ENCODE measurements at regions not wholly inside any gene's neighbourhood (a gene's known extent, or its start where the extent isn't known, plus 50 kb on each side); places are given as distances from the start of the nearest gene placed in this dataset.

DNA sequence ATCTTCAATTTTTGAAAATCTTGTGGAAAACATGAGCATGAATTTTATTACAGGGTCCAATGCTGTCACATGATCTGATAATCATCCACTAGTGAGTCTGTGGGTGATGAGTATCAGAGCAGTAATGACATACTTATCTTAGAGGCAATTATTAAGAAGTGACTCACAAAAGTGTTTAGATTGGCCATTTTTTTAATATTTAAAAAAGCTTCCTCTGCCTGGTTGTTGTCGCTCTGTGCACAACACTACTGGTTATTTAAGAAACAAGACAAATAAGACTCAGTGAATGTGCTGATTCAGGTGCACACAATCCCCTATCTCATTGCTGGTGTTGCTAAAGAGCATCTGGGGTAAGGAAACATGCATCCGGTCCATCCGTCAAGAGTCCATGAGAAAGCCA is 665.8 kb upstream of the ZEB2 start:
- DNase-seq = no peak
- intact Hi-C loops (cut with DNase I) = no loop called here

DNA sequence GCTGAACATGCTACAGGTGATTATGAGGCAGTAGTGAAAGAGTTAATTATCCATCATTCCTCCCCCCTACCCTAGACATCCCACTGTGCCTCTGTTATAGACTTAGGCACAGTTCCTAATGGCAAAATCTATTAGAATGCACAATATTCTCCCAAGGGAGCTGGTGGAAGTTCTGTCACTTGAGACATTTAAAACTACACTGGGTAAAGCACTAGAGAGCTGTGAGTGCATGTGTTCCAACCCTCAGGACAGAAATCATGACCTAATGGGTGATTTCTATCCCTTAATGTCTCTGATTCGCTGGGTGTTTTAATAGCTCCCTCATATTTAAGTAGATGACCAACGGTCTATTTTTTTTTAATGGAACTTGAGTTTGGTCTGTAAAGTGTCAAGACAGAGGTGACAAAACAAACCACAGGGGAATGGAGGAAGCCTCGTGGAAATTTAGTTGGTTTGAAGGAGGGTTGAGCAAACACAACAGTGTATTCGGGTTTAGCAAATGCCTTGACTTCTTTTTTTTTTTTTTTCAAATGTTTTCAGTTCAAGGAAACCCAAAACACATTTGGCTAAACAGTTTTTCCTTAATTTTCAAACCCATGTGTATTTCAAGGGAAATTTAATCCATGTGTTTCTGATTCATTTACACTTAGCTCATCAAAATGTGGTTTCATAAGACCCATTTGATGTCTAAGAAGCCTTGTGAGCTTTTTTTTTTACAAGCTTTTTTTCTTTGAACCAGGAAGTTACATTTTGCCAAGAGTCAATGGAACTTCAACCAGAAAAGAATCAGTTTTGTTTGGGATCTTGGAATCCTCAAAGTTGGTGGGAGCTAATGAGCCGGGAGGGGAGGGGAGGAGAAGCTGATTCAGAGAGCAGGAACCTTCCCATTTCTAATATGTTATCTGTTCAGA is 665.1 kb upstream of the ZEB2 start:
- no peak for DNase-seq
- intact Hi-C loops (cut with DNase I) = no loop called here

DNA sequence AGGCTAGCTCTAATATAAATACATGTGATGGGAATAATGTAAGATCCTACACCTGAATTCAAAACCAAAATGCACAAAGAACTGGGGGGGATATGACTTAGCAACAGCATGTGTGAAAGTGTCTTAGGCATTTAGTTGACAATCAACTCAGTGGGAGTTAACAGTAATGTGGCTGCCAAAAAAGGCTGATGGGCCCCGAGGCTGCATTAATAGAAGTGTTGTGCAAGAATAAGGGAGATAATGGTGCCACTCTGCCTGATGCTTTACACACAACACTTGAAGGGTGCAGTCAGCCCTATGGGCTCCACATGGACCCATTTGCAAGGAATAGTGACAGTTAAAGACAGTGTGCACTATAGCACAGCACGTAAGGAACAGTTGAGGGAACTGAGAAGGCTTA is 649.4 kb upstream of the ZEB2 start:
- intact Hi-C loops (cut with DNase I) = no loop called here
- no peak for DNase-seq

DNA sequence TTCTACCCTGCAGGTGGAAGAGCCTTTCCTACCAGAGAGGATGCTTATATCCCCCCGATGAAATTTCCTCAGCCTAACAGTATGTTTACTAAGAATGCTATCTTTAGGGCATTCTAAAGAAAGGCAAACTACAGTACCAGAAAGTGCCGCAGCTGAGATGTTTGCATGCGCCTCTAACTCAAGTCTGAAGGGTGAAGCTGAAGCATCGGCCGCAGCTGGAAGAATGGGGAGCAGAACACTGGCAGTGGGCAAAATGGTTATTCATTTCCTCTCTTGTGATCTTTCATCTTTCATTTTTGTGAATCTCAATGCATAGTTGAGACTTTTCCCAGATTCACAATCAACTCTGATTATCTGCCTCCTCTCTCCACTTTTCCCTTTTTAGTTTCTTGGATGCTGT is 648.2 kb upstream of the ZEB2 start:
- intact Hi-C loops (cut with DNase I) = no loop called here

DNA sequence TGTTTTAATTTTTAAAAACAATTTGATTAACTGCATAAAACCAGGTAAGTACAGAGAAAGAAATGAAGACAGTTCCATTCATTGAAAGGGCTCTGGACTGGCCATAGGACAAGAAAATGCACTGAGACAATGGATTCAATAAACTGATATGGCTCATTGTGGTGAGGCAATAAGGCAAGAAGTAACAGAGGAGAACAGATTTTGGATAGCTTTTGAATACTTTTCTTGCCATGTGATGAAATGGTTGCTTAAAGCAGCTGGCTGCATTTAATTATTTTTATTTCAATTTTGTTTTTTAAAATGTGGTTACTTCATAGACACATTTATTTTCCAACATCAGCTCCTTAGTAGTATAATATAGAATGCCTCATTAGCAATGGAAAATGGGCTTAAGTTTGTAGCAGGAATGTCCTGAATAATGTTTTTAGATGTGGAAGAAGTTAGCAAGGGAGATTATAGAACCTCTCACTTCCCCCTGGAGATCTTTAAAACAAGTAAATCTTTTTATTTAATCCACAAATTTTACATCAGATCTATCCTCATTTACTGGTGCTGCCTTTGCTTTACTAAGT is 646.9 kb upstream of the ZEB2 start:
- intact Hi-C loops (cut with DNase I) = no loop called here
- DNase-seq = no peak

More for the DNA sequence above, 648.2 kb upstream of the ZEB2 start:
- peak in 1 of 42 donors; percentile 40 for DNase-seq

DNA sequence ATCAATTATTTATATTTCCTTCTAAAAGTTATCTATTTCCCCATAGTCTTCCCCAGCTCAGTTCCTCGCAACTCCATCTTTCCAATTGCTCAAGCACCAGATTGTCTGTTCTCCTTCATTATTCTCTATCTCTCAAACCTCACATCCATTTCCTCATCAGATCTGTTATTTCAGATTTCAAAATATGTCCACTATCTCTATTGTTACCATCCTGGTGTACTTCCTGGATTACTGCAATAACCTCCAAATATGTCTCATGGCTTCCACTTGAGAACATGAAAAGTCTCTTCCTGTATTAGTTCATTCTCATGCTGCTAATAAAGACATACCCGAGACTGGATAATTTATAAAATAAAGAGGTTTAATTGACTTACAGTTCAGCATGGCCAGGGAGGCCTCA is 641.7 kb upstream of the ZEB2 start:
- DNase-seq = no peak
- intact Hi-C loops (cut with DNase I) = no loop called here

DNA sequence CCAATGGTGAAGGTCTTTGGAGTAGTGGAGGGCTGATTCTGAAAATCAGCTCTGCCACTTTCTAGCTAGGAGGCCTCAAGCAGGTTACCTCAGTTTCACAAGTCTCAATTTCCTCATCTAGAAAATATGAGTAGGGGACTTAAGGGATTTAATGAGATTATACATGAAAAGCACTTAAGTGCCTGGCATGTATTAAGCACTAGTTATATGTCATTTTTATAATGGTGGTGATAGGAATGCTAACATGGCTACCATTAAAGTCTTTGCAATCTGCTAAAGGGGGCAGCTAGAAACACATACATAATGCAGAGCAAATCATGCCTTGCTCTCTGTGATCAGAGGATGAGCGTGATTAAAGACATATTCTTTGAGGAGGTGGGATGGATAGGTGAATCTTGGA is 640.9 kb upstream of the ZEB2 start:
- intact Hi-C loops (cut with DNase I) = no loop called here
- DNase-seq = no peak

DNA sequence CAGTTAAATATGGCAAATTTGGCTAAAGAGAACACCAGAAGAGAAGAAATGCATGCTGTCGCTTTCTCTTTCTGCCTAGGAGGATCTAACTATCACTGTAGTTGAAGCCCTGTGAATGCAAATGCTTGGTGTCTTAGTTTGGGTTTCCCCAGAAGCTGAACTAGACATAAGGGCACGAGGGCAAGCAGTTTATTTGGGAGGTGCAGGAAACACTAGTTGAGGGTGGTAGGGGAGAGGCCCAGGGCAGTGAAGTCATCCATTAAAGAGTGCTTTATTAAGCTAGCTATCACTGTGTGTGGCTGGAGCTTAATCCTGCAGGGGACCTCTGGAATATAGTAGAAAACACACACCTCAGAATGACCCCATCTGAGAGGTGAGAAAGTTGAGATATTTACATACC is 639.8 kb upstream of the ZEB2 start:
- no peak for DNase-seq
- intact Hi-C loops (cut with DNase I) = no loop called here

DNA sequence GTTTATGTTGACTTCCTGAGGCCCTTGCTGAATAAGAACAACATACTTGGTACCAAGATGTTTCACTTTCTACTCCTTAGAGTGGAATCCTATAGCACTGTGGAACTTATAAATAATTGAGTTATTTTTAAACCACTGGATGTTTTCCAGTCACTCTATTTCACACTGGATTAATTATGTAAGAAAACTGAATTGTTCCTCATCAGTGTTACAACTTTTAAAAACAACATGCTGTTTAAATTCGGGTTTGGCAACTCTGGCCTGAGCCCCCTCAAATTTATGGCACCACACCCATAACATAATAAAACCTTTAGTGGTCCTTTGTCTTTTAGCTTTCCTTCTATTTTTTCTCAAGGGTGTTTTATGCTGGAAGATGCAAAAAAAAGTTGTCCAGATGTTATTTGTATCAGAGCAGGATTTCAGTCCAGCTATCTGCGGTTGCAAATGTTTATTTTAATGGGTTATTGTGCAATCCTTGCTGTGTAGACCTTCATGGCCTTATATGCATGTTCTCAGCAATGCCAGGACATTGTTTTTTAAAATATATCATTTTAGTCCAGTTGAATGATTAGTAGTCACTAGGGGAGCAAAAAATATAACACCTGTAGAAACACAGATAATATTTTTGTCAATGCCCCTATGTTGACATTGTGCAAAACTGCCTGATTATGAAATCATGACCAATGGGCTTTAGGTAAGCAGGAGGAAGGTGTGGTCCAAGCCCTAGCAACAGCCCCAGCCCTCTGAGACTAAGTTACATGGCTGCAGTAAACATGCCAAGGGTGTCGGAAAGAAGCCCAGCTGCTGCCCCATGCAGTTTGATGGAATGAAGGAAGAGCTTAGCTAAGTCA is 638.0 kb upstream of the ZEB2 start:
- intact Hi-C loops (cut with DNase I) = no loop called here
- no peak for DNase-seq

DNA sequence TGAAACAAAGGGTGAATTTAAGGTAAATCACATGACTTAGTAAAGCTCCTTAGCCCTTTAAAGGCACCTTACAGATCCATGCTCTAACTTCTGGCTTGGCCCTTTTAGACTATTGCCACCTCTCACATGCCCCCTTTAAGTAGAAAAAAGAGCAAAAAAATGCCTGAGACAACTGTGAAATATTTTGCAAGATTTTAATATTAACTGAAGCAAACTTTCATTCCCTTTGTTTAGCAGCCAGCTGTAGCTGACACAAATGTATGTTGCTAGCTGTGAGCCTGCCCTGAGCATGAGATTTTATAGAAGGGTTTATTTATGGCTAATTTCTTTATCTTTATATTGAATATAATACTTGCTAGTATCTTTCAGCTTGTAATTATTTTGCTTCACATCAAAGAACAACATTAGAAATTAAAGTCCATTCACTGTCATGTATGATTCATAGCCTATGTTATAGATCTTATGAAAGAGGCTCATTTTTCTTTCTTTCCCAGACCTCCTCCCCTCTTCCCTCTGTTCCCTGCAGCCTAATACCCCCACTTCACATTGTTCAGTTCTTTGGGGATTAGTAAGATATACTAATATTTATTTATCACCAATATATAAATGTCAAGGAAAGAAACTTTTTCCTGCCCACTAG is 637.2 kb upstream of the ZEB2 start:
- no peak for DNase-seq
- intact Hi-C loops (cut with DNase I) = no loop called here

DNA sequence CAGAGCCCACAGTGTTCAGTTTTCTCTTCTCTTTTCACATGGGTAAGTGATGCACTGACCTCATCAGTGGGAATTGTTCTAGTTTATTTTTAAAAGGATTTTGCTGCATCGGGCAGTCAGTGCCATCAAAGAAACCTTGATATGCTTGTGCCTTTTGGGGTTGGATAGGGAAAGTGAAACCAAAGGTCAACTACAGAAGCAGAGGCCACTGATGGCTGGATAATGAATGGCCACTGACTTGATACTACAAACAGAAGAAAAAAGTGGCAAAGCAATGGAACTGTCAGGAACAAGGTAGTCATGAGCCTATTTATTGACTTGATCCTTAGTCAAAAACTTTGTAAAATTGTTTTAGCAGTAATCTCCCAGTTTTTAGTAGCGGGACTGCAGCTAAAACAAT is 636.3 kb upstream of the ZEB2 start:
- intact Hi-C loops (cut with DNase I) = no loop called here
- no peak for DNase-seq

DNA sequence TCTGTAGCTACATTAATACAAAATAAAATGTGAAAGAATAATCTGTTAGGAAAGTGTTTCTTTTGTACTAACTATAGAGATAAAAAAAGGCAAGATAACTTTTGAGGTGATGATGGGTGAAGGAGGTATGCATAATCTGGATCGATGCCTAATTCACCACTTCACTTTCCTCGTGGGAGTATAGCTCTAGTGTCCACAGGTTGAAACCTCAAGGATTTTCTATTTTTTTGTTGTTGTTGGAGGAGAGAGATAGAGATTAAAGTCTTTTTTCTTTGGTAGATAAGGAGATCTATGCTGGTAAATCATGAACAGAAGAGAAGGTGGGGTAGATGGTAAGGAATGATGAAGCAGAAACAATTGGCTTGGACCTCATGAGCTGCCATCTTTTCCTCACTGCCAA is 635.3 kb upstream of the ZEB2 start:
- DNase-seq = no peak
- intact Hi-C loops (cut with DNase I) = no loop called here

DNA sequence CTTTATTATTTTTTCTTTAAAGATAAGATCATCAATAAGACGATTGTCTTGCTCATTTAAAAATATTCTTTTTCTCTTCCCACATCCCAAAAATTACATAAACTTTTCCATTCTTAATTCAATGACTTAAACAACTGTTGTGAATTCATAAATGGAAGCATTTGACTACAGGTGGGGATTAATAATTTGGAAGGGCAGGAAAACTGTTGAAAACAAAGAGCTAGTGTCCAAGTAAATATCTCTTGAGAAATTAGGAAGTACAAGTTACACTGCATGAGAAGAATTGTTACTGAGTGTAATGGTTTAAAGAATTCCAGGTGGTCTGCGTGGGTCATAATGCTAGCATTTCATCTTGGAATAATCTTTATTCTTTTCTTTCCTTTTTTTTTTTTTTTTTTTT is 634.8 kb upstream of the ZEB2 start:
- no peak for DNase-seq
- intact Hi-C loops (cut with DNase I) = no loop called here

DNA sequence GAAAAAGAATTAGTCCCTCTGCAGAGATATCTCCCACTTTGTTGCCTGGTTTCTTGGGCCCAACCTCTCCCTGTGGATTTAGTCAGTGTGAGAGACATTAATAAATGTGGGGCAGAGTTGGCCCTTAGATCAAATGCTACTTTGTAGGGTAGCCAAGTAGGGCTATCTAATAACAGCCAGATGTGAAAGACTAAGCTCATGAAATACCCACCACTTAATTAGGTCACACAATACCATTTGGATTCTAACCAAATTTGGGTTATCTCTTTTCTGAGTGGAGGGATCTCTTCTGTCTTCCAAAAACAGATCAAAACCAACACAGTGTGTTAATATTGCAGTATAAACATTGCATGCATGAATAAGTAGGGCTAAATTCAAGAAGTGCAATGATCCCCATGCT is 626.8 kb upstream of the ZEB2 start:
- intact Hi-C loops (cut with DNase I) = no loop called here
- DNase-seq = no peak

DNA sequence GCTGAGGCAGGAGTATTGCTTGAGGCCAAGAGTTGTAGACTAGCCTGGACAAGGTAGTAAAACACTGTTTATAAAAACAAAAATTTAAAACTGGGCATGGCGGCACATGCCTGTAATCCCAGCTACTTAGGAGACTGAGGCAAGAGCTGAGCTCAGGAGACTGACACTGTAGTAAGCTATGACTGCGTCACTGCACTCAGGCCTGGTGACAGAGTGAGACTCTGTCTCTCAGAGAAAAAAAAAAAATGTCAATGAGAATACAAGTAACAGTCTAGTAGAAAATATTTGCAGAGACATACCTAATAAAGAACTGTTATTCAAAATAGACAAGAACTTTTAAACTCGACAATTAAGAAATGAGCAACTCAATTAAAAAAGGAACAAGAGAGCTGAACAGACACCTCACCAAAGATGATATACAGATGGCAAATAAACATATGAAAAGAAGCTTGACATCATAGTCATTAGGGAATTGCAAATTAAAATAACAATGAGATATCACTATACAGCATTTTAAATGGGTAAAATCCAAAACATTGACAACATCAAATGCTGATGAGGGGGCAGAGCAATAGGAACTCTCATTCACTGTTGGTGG is 624.3 kb upstream of the ZEB2 start:
- intact Hi-C loops (cut with DNase I) = no loop called here
- no peak for DNase-seq

DNA sequence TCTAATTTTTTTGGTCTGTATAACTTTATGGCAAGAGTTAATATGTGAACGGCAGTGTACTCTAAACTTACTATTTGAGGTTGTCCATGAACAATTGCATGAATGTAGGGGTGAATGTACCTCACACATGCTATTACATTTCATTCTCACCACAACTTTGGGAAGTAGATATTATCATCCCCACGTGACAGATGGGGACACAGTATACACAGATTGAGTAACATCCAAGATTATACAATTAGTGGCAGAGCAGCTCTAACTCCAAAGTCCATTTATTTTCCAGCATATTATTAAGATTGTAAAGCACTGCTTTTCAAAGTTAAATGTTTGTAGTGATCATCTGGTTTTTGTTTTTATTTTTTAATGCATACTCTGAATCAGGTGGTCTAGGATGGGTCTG is 622.1 kb upstream of the ZEB2 start:
- no peak for DNase-seq
- intact Hi-C loops (cut with DNase I) = no loop called here

DNA sequence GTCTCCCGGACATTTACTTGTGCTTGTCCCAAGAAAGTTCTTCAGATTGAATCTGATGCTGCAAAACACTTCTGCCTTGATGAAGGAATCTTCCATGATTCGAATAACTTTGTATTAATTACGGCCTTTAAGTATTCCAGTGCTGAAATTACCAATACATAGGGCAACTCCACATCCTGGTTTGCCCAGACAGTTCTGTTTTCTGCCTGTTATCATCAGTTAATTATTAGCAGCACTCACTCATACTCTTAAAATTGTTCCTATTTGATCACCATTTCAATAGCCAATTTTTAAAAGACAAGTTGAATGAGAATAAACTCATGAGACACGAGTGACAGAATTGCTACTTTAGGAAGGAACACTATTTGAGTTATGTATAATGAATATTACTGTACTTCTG is 620.7 kb upstream of the ZEB2 start:
- intact Hi-C loops (cut with DNase I) = no loop called here
- no peak for DNase-seq

DNA sequence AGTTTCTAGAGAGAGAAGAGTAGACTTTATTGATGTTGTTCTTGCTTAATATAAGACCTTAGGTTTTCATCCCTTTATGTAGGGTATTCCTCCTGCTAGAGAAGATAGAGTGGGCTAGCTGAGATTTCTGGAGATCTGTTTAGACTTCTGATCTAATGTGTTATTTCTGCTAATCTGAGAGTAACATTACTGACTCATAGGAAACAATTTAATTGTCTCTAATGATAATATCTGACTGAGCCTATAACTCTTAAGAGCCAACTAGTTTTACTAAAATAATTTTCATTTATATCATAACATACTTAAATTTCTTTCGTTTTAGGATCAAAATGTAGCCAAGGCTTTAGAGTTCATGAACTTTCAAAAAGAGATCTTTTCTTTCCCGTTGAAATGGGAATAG is 618.7 kb upstream of the ZEB2 start:
- intact Hi-C loops (cut with DNase I) = no loop called here
- DNase-seq = no peak

DNA sequence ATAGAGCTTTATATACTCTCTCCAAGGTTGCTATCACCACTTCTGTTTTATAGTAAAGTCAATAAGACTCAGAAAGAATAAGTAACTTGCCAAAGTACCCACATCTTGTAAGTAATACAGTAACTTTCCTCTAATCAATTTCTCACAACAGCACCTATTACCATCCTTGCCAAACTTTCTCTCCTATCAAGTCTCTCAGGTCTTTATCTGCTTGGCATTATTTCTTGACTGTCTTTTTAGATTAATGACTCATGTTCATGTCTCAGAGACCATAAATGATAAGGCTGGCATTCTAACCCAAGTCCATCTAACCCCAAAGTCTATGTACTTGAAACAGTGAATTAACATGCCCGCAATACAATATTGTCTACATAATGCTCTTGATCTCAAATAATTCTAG is 618.0 kb upstream of the ZEB2 start:
- intact Hi-C loops (cut with DNase I) = no loop called here
- no peak for DNase-seq

All from head of caudate nucleus (tissue), 42 donors.